SK-N-SH (cell line): ENCODE measurements at regions not wholly inside any gene's neighbourhood (a gene's known extent, or its start where the extent isn't known, plus 50 kb on each side); places are given as distances from the start of the nearest gene placed in this dataset.

ENCODE experiments used
- CTCF ChIP-seq: fragments of 200-600 bp; sonication (generic); IDR thresholded peaks from 2 replicates; pipeline ENCODE4 v1.6.1; 2017; ENCODE audit warnings: antibody characterized with exemption, mild to moderate bottlenecking, moderate library complexity
- GABPA ChIP-seq: IDR thresholded peaks from 2 replicates; pipeline ENCODE4 v1.4.0; 2012; ENCODE audit warnings: low read depth, mild to moderate bottlenecking
- MEF2A ChIP-seq: IDR thresholded peaks from 2 replicates; pipeline ENCODE4 v1.4.0; 2012; ENCODE audit warnings: low read depth, borderline replicate concordance
- RAD21 ChIP-seq: IDR thresholded peaks from 2 replicates; pipeline ENCODE4 v1.6.1; 2012; ENCODE audit warnings: mild to moderate bottlenecking, low read length
- SMC3 ChIP-seq: IDR thresholded peaks from 2 replicates; pipeline ENCODE4 v1.6.1; 2012; ENCODE audit warnings: low read depth, low read length, improper control_type of control experiment
- USF1 ChIP-seq: IDR thresholded peaks from 2 replicates; pipeline ENCODE4 v1.4.0; 2012; ENCODE audit warnings: low read depth, borderline replicate concordance
- YY1 ChIP-seq: IDR thresholded peaks from 2 replicates; pipeline ENCODE4 v1.4.0; 2012; ENCODE audit warnings: low read depth, mild to moderate bottlenecking

- no peak for TF ChIP-seq YY1
- no peak for TF ChIP-seq CTCF
- TF ChIP-seq USF1, result no peak
- TF ChIP-seq RAD21, result no peak
- no peak for TF ChIP-seq GABPA
- TF ChIP-seq MEF2A, result no peak
- TF ChIP-seq SMC3, result no peak
These were observed 80.2 kb upstream of the ITGA4 start for GRCh38 chr2:181376999-181377398.
